Small intestine (tissue), 7 donors: ENCODE measurements at regions not wholly inside any gene's neighbourhood (a gene's known extent, or its start where the extent isn't known, plus 50 kb on each side); places are given as distances from the start of the nearest gene placed in this dataset.
"Not testable (repeated sequence)": the region's sequence is repeated elsewhere in the genome, so short reads cannot be mapped to it uniquely, and the experiment has no call there.

Experiments
- DNase-seq, 2 donors: peaks; one replicate each; pipeline versions ENCODE4 v3.0.0 to v3.0.0-alpha.2; 2013
- FAIRE-seq: peaks from 2 replicates; lab custom pipeline; 2012; peaks lifted over from hg19 to GRCh38; lab: Jason Lieb, UNC
- H3K27ac ChIP-seq, 3 donors: one replicate each; pipeline ENCODE4 v1.5.1; 2013; ENCODE audit warnings: low read length in 2 of 3, mild to moderate bottlenecking in 2 of 3, control low read depth in 1 of 3, inconsistent platforms in 1 of 3, low read depth in 1 of 3, moderate library complexity in 1 of 3
- H3K27me3 ChIP-seq, 3 donors: one replicate each; pipeline ENCODE4 v1.6.1; 2013; ENCODE audit warnings: low read length in 3 of 3, inconsistent platforms in 1 of 3; ENCODE audit not compliant: control insufficient read depth in 3 of 3, insufficient read depth in 3 of 3
- H3K36me3 ChIP-seq, 3 donors: one replicate each; pipeline ENCODE4 v1.6.1; 2013; ENCODE audit warnings: low read length in 3 of 3, inconsistent platforms in 1 of 3, low read depth in 1 of 3, mild to moderate bottlenecking in 1 of 3, moderate library complexity in 1 of 3; ENCODE audit not compliant: control insufficient read depth in 3 of 3, insufficient read depth in 2 of 3
- H3K4me1 ChIP-seq, 3 donors: one replicate each; pipeline ENCODE4 v1.6.1; 2013; ENCODE audit warnings: low read length in 2 of 3, inconsistent platforms in 1 of 3, low read depth in 1 of 3, mild to moderate bottlenecking in 1 of 3, moderate library complexity in 1 of 3; ENCODE audit not compliant: control insufficient read depth in 3 of 3, insufficient read depth in 2 of 3
- H3K4me3 ChIP-seq, 3 donors: one replicate each; pipeline ENCODE4 v1.5.1; 2013; ENCODE audit warnings: low read length in 3 of 3, control low read depth in 1 of 3, inconsistent platforms in 1 of 3, low read depth in 1 of 3, mild to moderate bottlenecking in 1 of 3, moderate library complexity in 1 of 3
- H3K9me3 ChIP-seq, 2 donors: one replicate each; pipeline ENCODE4 v1.6.1; 2013; ENCODE audit warnings: low read depth in 1 of 2, low read length in 1 of 2; ENCODE audit not compliant: control insufficient read depth in 2 of 2, insufficient read depth in 1 of 2
- WGBS, 3 donors: extraction: QIAGEN DNeasy Blood & Tissue Kit; methylation state at CpG; one replicate each; pipeline ENCODE4 v1.1.7; 2013; 5-methylcytosine and 5-hydroxymethylcytosine counted together
- donor health status: healthy with polysubstance abuse.
- donor health status: control.
- donor health status: control.
- donor health status: Bipolar disorder and iron deficiency.
- donor health status: healthy.

- Histone ChIP-seq H3K4me1 (no peaks in the 10 kb centered on the region), H3K4me3 (no peak overlapping the region), H3K9me3 (no peaks in the 10 kb centered on the region), H3K36me3 (no peaks in the 10 kb centered on the region), H3K27me3 (no peaks in the 10 kb centered on the region), H3K27ac (no peak overlapping the region)
- DNase-seq (no peak), FAIRE-seq (no peak)
- 75 to 86% (median 85%) methylated on average over 1 of the region's 1 CpG for WGBS, 3 donors
Measured at GRCh38 chr2:166786707-166787106, 101.6 kb upstream of the XIRP2 start.

- Histone ChIP-seq H3K27ac (no peak overlapping the region), H3K9me3 (no peaks in the 10 kb centered on the region), H3K36me3 (no peaks in the 10 kb centered on the region), H3K4me3 (no peak overlapping the region), H3K4me1 (no peaks in the 10 kb centered on the region), H3K27me3 (no peaks in the 10 kb centered on the region)
- WGBS, 3 donors, result 48 to 51% (median 48%) methylated on average over 7 to 8 of the region's 8 CpGs
- DNase-seq (no peak), FAIRE-seq (no peak)
Measured at GRCh38 chr2:166784296-166784946, 103.9 kb upstream of the XIRP2 start.

DNA sequence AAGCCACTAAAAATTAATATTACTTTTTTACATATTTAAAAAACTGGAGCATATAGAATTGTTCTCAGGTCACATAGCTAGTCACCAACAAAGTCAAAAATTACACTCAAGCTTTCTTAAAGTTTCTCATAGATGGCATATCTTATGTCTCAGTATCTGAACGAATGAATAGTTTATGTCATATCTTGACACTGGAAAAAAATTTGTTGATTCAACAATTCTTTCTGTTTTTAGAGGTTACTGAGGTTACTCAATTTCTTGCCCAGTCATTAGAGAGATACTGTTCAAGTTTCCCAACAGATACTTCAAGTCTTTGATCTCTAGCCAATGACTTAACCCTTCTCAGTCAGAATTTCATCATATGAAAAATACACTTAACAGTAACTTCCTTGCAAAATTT lies 113.1 kb upstream of the XIRP2 start:
- peak; percentile 5 for FAIRE-seq
- no peak for DNase-seq
- H3K4me3 ChIP-seq, result no peak overlapping the region
- no peaks in the 10 kb centered on the region for H3K36me3 ChIP-seq
- WGBS, 3 donors, result 41 to 72% (median 56%) methylated on average over 1 of the region's 1 CpG
- no peak overlapping the region for H3K27ac ChIP-seq
- H3K9me3 ChIP-seq, result no peaks in the 10 kb centered on the region
- H3K27me3 ChIP-seq, result no peaks in the 10 kb centered on the region
- H3K4me1 ChIP-seq, result no peaks in the 10 kb centered on the region

- no peaks in the 10 kb centered on the region for H3K4me1 ChIP-seq
- H3K4me3 ChIP-seq, result no peak overlapping the region
- H3K9me3 ChIP-seq, result peaks cover 0 to 3% of the 10 kb centered on the region in 2 donors
- H3K27me3 ChIP-seq, result no peaks in the 10 kb centered on the region
- no peaks in the 10 kb centered on the region for H3K36me3 ChIP-seq
- H3K27ac ChIP-seq, result no peak overlapping the region
- FAIRE-seq, result no peak
- no peak for DNase-seq
- WGBS, 3 donors, result 67 to 69% (median 68%) methylated on average over 3 of the region's 3 CpGs
Measured at GRCh38 chr2:166773308-166773949, 114.9 kb upstream of the XIRP2 start.

DNA sequence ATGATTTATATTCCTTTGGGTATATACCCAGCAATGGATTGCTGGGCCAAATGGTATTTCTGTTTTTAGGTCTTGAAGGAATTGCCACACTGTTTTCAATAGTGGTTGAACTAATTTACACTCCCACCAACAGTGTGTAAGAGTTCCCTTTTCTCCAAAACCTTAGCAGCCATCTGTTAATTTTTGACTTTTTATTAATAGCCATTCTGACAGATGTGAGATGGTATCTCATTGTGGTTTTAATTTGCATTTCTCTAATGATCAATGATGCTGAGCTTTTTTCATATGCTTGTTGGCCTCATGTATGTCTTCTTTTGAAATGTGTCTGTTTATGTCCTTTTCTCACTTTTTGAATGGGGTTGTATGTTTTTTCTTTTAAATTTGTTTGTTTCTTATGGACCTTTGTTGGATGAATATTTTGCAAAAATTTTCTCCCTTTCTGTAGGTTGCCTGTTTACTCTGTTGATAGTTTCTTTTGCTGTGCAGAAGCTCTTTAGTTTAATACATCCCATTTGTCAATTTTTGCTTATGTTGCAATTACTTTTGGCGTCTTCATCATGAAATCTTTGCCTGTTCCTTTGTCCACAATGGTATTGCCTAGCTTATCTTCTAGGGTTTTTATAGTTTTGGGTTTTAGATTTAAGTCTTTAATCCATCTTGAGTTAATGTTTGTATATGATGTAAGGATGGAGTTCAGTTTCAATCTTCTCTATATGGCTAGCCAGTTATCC lies 119.7 kb upstream of the XIRP2 start:
- 36 to 89% (median 48%) methylated on average over 1 of the region's 1 CpG for WGBS, 3 donors
- H3K27me3 ChIP-seq, result no peaks in the 10 kb centered on the region
- FAIRE-seq, result no peak
- no peak for DNase-seq
- no peak overlapping the region for H3K4me3 ChIP-seq
- no peaks in the 10 kb centered on the region for H3K36me3 ChIP-seq
- H3K4me1 ChIP-seq, result no peaks in the 10 kb centered on the region
- peaks cover 0 to 3% of the 10 kb centered on the region in 2 donors for H3K9me3 ChIP-seq
- no peak overlapping the region for H3K27ac ChIP-seq

DNA sequence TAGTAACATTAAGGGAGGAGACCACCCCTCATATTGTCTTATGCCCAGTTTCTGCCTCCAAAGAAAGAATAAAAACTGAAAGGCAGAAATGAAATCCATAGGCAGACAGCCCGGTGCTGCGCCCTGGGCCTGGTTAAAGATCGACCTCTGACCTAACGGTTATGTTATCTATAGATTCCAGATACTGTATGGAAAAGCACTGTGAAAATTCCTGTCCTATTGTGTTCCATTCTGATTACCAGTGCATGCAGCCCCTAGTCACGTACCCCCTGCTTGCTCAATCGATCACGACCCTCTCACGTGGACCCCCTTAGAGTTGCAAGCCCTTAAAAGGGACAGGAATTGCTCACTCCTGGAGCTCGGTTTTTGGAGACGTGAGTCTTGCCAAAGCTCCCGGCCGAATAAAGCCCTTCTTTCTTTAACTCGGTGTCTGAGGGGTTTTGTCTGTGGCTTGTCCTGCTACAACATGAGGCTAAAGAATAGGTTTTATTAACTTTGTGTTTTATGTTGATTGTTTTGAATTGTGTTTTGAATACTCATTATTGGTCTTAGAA lies 121.4 kb upstream of the XIRP2 start:
- not testable (repeated sequence) for H3K4me3 ChIP-seq, H3K4me1 ChIP-seq, H3K9me3 ChIP-seq, DNase-seq, H3K27me3 ChIP-seq, H3K36me3 ChIP-seq, FAIRE-seq, H3K27ac ChIP-seq
- WGBS, 3 donors, result 81 to 87% (median 84%) methylated on average over 13 of the region's 13 CpGs

DNA sequence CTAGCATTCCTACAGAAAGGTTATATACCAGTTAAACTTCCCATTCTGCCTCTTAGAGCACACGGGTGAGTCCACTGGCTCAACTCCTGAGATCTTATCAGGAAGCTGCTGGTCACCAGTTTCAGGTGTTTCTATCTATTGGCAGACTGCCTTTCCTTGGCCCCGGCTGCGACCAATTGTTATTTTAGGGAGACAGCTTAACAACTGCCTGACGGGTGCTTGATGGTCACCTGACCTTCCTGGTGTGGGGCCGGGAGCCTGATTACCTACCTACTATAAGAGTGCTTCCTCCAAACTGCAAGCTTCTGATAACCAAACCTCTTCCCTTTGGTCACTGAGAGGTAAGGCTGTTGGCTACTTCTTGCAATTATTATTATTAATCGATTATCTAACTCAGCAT lies 122.1 kb upstream of the XIRP2 start:
- no peaks in the 10 kb centered on the region for H3K27me3 ChIP-seq
- no peak for DNase-seq
- H3K9me3 ChIP-seq, result peaks cover 0 to 3% of the 10 kb centered on the region in 2 donors
- FAIRE-seq, result no peak
- WGBS, 3 donors, result 77 to 83% (median 82%) methylated on average over 6 of the region's 6 CpGs
- no peak overlapping the region for H3K27ac ChIP-seq
- no peak overlapping the region for H3K4me3 ChIP-seq
- H3K36me3 ChIP-seq, result no peaks in the 10 kb centered on the region
- H3K4me1 ChIP-seq, result no peaks in the 10 kb centered on the region

GRCh38 chr2:166765141-166765540 lies 123.1 kb upstream of the XIRP2 start:
- Histone ChIP-seq H3K36me3 (no peaks in the 10 kb centered on the region), H3K27ac (no peak overlapping the region), H3K4me1 (no peaks in the 10 kb centered on the region), H3K9me3 (peaks cover 0 to 3% of the 10 kb centered on the region in 2 donors), H3K27me3 (no peaks in the 10 kb centered on the region), H3K4me3 (no peak overlapping the region)
- no peak for DNase-seq
- no peak for FAIRE-seq
- 55 to 70% (median 59%) methylated on average over 1 of the region's 1 CpG for WGBS, 3 donors
